Lung (tissue), 11 donors: ENCODE measurements at regions not wholly inside any gene's neighbourhood (a gene's known extent, or its start where the extent isn't known, plus 50 kb on each side); places are given as distances from the start of the nearest gene placed in this dataset.

Experiments used
- ATAC-seq: fragments of 200-7000 bp; cut with Tn5 transposase; one replicate; pipeline ENCODE4 v1.9.1; 2020; ENCODE audit warnings: moderate number of reproducible peaks; ENCODE audit not compliant: insufficient read depth, low FRiP score
- DNase-seq, 3 donors: peaks; one replicate each; pipeline ENCODE4 v3.0.0-alpha.2; 2013 to 2017
- H3K27ac ChIP-seq, 2 donors: one replicate each; pipeline ENCODE4 v1.5.1; 2013; ENCODE audit warnings: mild to moderate bottlenecking in 2 of 2, moderate library complexity in 2 of 2, control low read depth in 1 of 2, inconsistent platforms in 1 of 2, low read depth in 1 of 2, low read length in 1 of 2
- H3K27me3 ChIP-seq, 3 donors: one replicate each; pipeline ENCODE4 v1.5.1; 2013; ENCODE audit warnings: low read length in 2 of 3; ENCODE audit not compliant: control insufficient read depth in 3 of 3, insufficient read depth in 3 of 3
- H3K36me3 ChIP-seq, 4 donors: one replicate each; pipeline ENCODE4 v1.5.1; 2013; ENCODE audit warnings: low read length in 4 of 4, mild to moderate bottlenecking in 1 of 4, moderate library complexity in 1 of 4; ENCODE audit not compliant: control insufficient read depth in 4 of 4, insufficient read depth in 4 of 4
- H3K4me1 ChIP-seq, 5 donors: one replicate each; pipeline ENCODE4 v1.5.1; 2013; ENCODE audit warnings: low read length in 5 of 5, mild to moderate bottlenecking in 2 of 5, moderate library complexity in 1 of 5; ENCODE audit not compliant: control insufficient read depth in 5 of 5, insufficient read depth in 5 of 5
- H3K4me3 ChIP-seq: one replicate; pipeline ENCODE4 v1.5.1; 2013; ENCODE audit warnings: mild to moderate bottlenecking, control low read depth, moderate library complexity
- H3K9ac ChIP-seq, 2 donors: one replicate each; pipeline ENCODE4 v1.5.1; 2013; ENCODE audit warnings: low read length in 2 of 2, control low read depth in 1 of 2; ENCODE audit not compliant: insufficient read depth in 1 of 2
- H3K9me3 ChIP-seq, 4 donors: one replicate each; pipeline ENCODE4 v1.5.1; 2013; ENCODE audit warnings: low read length in 3 of 4, mild to moderate bottlenecking in 1 of 4, moderate library complexity in 1 of 4; ENCODE audit not compliant: control insufficient read depth in 4 of 4, insufficient read depth in 3 of 4
- WGBS, 2 donors: extraction: QIAGEN DNeasy Blood & Tissue Kit; methylation state at CpG; one replicate each; pipeline ENCODE4 v1.1.7; 2013; 5-methylcytosine and 5-hydroxymethylcytosine counted together
- TF ChIP-seq, protein P1 (sequence below): IDR thresholded peaks from 2 replicates; pipeline ENCODE4 v1.5.1; 2012; ENCODE audit warnings: mild to moderate bottlenecking; ENCODE audit errors: control extremely low read depth, extremely low read depth
- donor health status: control.
- donor health status: control.
- donor health status: Bipolar disorder and iron deficiency.
- donor health status: healthy.
- donor health status: DM: yes; HTN: yes; CAD: no.

DNA sequence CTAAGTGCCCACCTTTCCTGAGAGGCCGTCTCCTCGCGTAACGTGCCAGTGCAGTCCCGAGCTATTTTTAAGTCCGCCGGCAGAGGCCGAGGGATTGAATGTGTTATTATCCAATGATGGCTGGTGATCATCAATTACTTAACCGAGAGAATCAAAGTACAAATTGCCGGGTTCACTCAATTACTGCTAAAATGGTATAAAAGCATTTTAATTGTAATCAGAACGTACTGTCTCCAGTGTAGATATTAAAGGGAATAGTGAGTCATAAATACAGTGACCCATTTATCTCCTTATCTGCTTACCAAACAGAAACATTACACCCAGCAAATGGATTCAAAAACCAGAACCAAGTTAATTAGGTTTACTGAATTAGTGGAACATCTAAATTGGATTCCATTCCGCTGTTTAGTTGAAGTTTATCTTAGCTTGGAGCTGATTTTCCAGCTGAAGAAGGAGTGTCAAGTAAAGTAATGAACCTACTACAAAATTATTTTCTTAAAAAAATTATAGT, 334.9 kb downstream of the BRD1 start:
- no peak for DNase-seq
- 86 to 94% methylated on average over 12 of the region's 12 CpGs for WGBS, 2 donors
- Histone ChIP-seq H3K4me3 (no peak overlapping the region), H3K4me1 (no peaks in the 10 kb centered on the region), H3K27me3 (no peaks in the 10 kb centered on the region), H3K9me3 (peaks cover 0 to 6% (median 1%) of the 10 kb centered on the region in 4 donors), H3K27ac (no peak overlapping the region), H3K36me3 (no peaks in the 10 kb centered on the region), H3K9ac (no peak overlapping the region)
- no peak for ATAC-seq
- TF ChIP-seq, protein P1, sequence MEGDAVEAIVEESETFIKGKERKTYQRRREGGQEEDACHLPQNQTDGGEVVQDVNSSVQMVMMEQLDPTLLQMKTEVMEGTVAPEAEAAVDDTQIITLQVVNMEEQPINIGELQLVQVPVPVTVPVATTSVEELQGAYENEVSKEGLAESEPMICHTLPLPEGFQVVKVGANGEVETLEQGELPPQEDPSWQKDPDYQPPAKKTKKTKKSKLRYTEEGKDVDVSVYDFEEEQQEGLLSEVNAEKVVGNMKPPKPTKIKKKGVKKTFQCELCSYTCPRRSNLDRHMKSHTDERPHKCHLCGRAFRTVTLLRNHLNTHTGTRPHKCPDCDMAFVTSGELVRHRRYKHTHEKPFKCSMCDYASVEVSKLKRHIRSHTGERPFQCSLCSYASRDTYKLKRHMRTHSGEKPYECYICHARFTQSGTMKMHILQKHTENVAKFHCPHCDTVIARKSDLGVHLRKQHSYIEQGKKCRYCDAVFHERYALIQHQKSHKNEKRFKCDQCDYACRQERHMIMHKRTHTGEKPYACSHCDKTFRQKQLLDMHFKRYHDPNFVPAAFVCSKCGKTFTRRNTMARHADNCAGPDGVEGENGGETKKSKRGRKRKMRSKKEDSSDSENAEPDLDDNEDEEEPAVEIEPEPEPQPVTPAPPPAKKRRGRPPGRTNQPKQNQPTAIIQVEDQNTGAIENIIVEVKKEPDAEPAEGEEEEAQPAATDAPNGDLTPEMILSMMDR: no peak

DNA sequence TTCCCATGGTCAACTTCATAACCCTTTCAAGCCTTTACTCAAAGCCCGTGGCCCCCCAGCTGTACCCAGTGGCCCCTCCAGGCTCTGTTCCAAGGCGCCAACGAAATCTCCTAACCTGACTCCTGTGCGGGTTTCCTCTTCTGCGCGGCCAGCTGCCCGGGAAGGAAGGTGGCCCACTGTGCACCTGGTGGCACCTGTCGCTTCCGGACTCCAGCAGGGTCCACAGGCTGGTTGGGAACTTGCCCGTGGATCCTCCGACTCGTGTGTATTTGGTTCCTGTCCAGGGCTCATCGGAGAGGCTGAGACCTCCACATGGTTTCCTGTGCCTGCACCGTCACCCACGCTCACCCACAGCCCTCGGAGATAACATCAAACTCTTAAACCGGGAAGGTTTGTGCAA, 335.4 kb downstream of the BRD1 start:
- TF ChIP-seq, protein P1: no peak
- Histone ChIP-seq H3K9me3 (peaks cover 0 to 3% (median under 1%) of the 10 kb centered on the region in 4 donors), H3K27me3 (no peaks in the 10 kb centered on the region), H3K36me3 (no peaks in the 10 kb centered on the region), H3K4me1 (no peaks in the 10 kb centered on the region), H3K9ac (no peak overlapping the region), H3K27ac (no peak overlapping the region), H3K4me3 (no peak overlapping the region)
- 89 to 96% methylated on average over 17 of the region's 17 CpGs for WGBS, 2 donors
- DNase-seq (no peak), ATAC-seq (no peak)

DNA sequence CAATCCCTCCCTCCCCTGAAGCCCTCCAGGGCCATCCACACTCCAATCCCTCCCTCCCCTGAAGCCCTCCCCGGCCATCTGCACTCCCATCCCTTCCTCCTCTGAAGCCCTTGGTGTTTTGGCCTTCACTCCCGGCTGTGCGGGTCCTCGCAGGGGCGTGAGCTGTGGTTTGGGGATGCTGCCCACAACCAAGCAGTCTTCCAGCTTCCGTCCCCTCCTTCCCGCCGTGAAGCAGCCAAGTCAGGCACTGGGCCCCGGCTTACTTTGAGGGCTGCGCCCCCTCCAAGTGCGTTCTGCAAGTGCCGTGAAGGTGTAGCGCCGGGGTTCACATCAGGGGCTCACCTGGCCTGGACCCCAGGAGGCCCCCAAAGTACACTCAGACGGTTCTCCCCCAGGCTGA, 335.9 kb downstream of the BRD1 start:
- Histone ChIP-seq H3K4me3 (no peak overlapping the region), H3K4me1 (no peaks in the 10 kb centered on the region), H3K9me3 (peaks cover 0 to 3% (median 0%) of the 10 kb centered on the region in 4 donors), H3K36me3 (no peaks in the 10 kb centered on the region), H3K27ac (no peak overlapping the region), H3K27me3 (no peaks in the 10 kb centered on the region), H3K9ac (no peak overlapping the region)
- TF ChIP-seq, protein P1: no peak
- no peak for ATAC-seq
- DNase-seq: no peak
- WGBS, 2 donors: 86 to 88% methylated on average over 15 of the region's 15 CpGs

DNA sequence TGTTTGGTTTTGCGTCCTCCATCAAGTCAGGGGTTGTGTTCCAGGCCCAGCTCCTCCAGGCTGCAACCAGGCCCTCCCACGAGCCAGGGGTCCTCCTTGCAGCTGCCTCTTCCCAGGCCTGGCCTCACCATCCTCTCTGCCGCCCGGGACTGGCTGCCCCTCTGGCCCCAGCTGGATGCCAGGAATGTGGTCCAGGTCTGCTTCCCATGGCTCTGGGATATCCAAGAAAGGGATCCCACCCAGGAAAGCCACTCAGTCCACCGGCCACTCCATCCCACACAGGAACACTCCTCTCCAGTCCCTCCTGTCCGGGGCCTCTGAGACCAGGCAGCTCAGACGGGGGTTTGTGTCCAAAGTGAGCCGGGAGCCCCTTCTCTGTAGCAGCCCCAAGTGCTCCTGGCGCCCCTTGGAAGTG, 336.4 kb downstream of the BRD1 start:
- no peak for ATAC-seq

More for the DNA sequence above, 336.4 kb downstream of the BRD1 start:
- TF ChIP-seq, protein P1: no peak
- no peaks in the 10 kb centered on the region for H3K36me3 ChIP-seq
- peaks cover 0 to 3% (median 0%) of the 10 kb centered on the region in 4 donors for H3K9me3 ChIP-seq
- H3K4me3 ChIP-seq: no peak overlapping the region
- no peak overlapping the region for H3K9ac ChIP-seq
- no peak overlapping the region for H3K27ac ChIP-seq
- no peaks in the 10 kb centered on the region for H3K27me3 ChIP-seq
- no peaks in the 10 kb centered on the region for H3K4me1 ChIP-seq
- DNase-seq: no peak
- 80 to 98% methylated on average over 9 of the region's 9 CpGs for WGBS, 2 donors
